Upper lobe of left lung (tissue), 6 donors: ENCODE measurements at regions not wholly inside any gene's neighbourhood (a gene's known extent, or its start where the extent isn't known, plus 50 kb on each side); places are given as distances from the start of the nearest gene placed in this dataset.

Experiments
- ATAC-seq, 2 donors: fragments of 200-7000 bp; cut with Tn5 transposase; one replicate each; pipeline ENCODE4 v1.9.1; 2022; ENCODE audit warnings: mild to moderate bottlenecking in 2 of 2, moderate library complexity in 2 of 2; ENCODE audit not compliant: low FRiP score in 2 of 2
- DNase-seq, 2 donors: peaks; one replicate each; pipeline ENCODE4 v3.0.0-alpha.2; 2019 to 2020
- H3K27ac ChIP-seq, 4 donors: fragments of 200-600 bp; sonication (generic); one replicate each; pipeline ENCODE4 v1.5.1; 2016 to 2019
- H3K27me3 ChIP-seq, 4 donors: fragments of 200-600 bp; sonication (generic); one replicate each; pipeline ENCODE4 v1.5.1; 2017 to 2019
- H3K36me3 ChIP-seq, 4 donors: fragments of 200-600 bp; sonication (generic); one replicate each; pipeline ENCODE4 v1.5.1; 2016 to 2019
- H3K4me1 ChIP-seq, 4 donors: fragments of 200-600 bp; sonication (generic); one replicate each; pipeline ENCODE4 v1.5.1; 2018 to 2019
- H3K4me3 ChIP-seq, 4 donors: fragments of 200-600 bp; sonication (generic); one replicate each; pipeline ENCODE4 v1.5.1; 2017 to 2019; ENCODE audit warnings: mild to moderate bottlenecking in 2 of 4, moderate library complexity in 1 of 4
- H3K9me3 ChIP-seq, 4 donors: fragments of 200-600 bp; sonication (generic); one replicate each; pipeline ENCODE4 v1.5.1; 2018 to 2019
- CTCF ChIP-seq, 6 experiments: fragments of 450-650 bp in 4 of 6; fragments of 200-600 bp in 2 of 6; sonication (generic) in 2 of 6; IDR thresholded peaks; one replicate each; pipeline ENCODE4 v1.5.1; 2016 to 2019; ENCODE audit warnings: antibody characterized with exemption in 6 of 6
- EP300 ChIP-seq, 4 donors: sonication (generic); formaldehyde crosslinking; IDR thresholded peaks; one replicate each; pipeline ENCODE4 v1.5.1; 2017; ENCODE audit warnings: antibody characterized with exemption in 4 of 4, control low read depth in 2 of 4
- POLR2A ChIP-seq, 4 donors: fragments of 450-650 bp; IDR thresholded peaks; one replicate each; pipeline ENCODE4 v1.5.1; 2016 to 2017; ENCODE audit warnings: antibody characterized with exemption in 4 of 4, mild to moderate bottlenecking in 2 of 4
- POLR2AphosphoS5 ChIP-seq, 2 donors: sonication (generic); formaldehyde crosslinking; IDR thresholded peaks; one replicate each; pipeline ENCODE4 v1.5.1; 2017; ENCODE audit warnings: antibody characterized with exemption in 2 of 2
- WGBS, 2 donors: methylation state at CpG; one replicate each; pipeline ENCODE4 v1.1.5; 2017 to 2018; 5-methylcytosine and 5-hydroxymethylcytosine counted together
- donor health status: DM: no; HTN: no; CAD: no; lungs with moderate emphysema.
- donor health status: DM: no; HTN: yes; CAD: no; lungs with severe emphysema.

GRCh38 chr14:62066304-62066703 is 304.1 kb downstream of the SNAPC1 start:
- no peak overlapping the region for H3K27ac ChIP-seq
- ATAC-seq (no peak), DNase-seq (no peak)
- TF ChIP-seq POLR2A (IDR thresholded peaks at IDR 0.05) = no peak
- TF ChIP-seq CTCF (IDR thresholded peaks at IDR 0.05) = no peak
- TF ChIP-seq POLR2AphosphoS5 (IDR thresholded peaks at IDR 0.05) = no peak
- no peak for TF ChIP-seq EP300 (IDR thresholded peaks at IDR 0.05)
- WGBS, 2 donors = 58 to 74% methylated on average over 2 of the region's 2 CpGs
- no peaks in the 10 kb centered on the region for H3K36me3 ChIP-seq
- no peak overlapping the region for H3K4me3 ChIP-seq
- no peaks in the 10 kb centered on the region for H3K27me3 ChIP-seq
- no peaks in the 10 kb centered on the region for H3K9me3 ChIP-seq
- no peaks in the 10 kb centered on the region for H3K4me1 ChIP-seq

GRCh38 chr14:62071039-62071438 is 308.8 kb downstream of the SNAPC1 start:
- 61 to 62% methylated on average over 2 of the region's 2 CpGs for WGBS, 2 donors
- no peak for ATAC-seq
- no peaks in the 10 kb centered on the region for H3K27me3 ChIP-seq

GRCh38 chr14:62076368-62076767 is 314.1 kb downstream of the SNAPC1 start:
- Histone ChIP-seq H3K4me3 (no peak overlapping the region), H3K9me3 (no peaks in the 10 kb centered on the region), H3K4me1 (no peaks in the 10 kb centered on the region), H3K27ac (no peak overlapping the region), H3K36me3 (no peaks in the 10 kb centered on the region), H3K27me3 (no peaks in the 10 kb centered on the region)
- DNase-seq (no peak), ATAC-seq (no peak)
- TF ChIP-seq POLR2A (IDR thresholded peaks at IDR 0.05) (no peak), POLR2AphosphoS5 (IDR thresholded peaks at IDR 0.05) (no peak), EP300 (IDR thresholded peaks at IDR 0.05) (no peak), CTCF (IDR thresholded peaks at IDR 0.05) (no peak)
- 88 to 91% methylated on average over 4 of the region's 4 CpGs for WGBS, 2 donors

More at GRCh38 chr14:62071039-62071438, 308.8 kb downstream of the SNAPC1 start:
- TF ChIP-seq POLR2AphosphoS5 (IDR thresholded peaks at IDR 0.05) (no peak), EP300 (IDR thresholded peaks at IDR 0.05) (no peak), CTCF (IDR thresholded peaks at IDR 0.05) (no peak), POLR2A (IDR thresholded peaks at IDR 0.05) (no peak)
- no peaks in the 10 kb centered on the region for H3K4me1 ChIP-seq
- H3K27ac ChIP-seq = no peak overlapping the region
- no peaks in the 10 kb centered on the region for H3K9me3 ChIP-seq
- DNase-seq = no peak
- H3K36me3 ChIP-seq = no peaks in the 10 kb centered on the region
- H3K4me3 ChIP-seq = no peak overlapping the region

DNA sequence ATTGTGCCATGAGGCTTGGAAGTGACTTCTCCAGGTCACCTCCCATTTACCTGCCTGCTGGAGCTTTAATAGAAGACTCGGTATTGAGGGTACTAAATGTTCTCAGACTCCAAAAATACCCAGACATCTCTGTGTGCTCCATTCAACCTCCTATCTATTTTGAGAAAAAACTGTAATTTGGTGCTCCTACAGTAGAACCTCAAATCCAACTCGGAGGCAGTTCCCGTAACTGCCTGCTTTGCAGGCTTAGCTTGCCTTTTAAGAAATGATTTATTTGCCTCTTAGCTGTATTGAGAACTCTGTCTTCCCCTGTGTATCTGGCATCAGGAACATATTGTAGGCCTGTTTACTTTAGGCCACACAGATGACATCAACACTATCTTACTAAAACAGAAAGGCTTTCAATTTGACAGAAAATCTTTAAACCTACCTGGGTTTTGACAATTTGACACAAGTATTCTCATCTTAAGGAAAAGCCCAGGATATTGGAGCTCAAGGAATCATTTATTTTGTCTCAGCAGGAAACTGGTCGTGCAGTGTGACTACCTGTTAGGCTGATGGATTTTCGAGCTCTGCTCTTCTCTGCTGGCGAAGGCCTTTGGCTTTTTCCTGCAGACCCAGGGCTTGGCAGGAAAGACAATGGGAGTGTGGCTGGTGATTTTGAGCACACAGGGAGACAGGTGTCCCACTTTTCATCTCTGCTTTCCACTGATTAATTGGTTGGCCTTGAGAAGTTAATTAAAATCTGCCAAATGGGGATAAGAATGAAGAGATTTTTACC is 314.8 kb downstream of the SNAPC1 start:
- ATAC-seq (no peak), DNase-seq (no peak)
- H3K36me3 ChIP-seq = no peaks in the 10 kb centered on the region
- 67 to 87% methylated on average over 6 of the region's 6 CpGs for WGBS, 2 donors
- H3K27ac ChIP-seq = no peak overlapping the region
- no peaks in the 10 kb centered on the region for H3K27me3 ChIP-seq
- H3K4me3 ChIP-seq = no peak overlapping the region
- H3K4me1 ChIP-seq = no peaks in the 10 kb centered on the region
- H3K9me3 ChIP-seq = no peaks in the 10 kb centered on the region
- TF ChIP-seq EP300 (IDR thresholded peaks at IDR 0.05) = no peak

DNA sequence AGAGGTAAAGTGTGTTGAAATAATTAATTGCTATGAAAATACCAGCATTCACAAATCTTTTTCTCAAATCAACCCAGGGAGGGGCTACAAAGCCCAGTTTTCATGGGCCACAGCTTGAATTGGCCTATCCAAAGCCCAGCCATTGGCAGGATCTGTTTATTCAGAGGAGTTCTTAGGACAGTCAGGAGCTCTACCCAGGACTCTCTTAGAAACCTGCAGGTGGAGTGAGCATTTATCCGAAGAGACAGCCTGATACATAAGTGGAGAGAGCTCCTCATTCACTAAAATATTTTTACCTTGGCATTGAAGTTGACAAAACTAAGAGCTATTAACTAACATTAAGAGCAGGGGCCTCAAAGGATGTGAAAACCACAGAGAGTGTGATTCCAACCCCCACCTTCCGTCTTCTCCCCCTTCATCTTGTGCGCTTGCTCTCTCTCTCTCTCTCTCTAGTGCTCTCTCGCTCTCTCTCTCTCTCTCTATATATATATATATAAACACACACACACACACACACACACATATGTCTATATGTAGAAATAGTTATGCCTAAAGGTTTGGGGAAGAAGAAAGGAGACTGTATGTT is 315.5 kb downstream of the SNAPC1 start:
- no peaks in the 10 kb centered on the region for H3K4me1 ChIP-seq
- no peaks in the 10 kb centered on the region for H3K36me3 ChIP-seq
- WGBS, 2 donors = 53 to 79% methylated on average over 4 of the region's 4 CpGs
- H3K27ac ChIP-seq = no peak overlapping the region
- no peaks in the 10 kb centered on the region for H3K27me3 ChIP-seq
- DNase-seq (no peak), ATAC-seq (no peak)
- TF ChIP-seq POLR2A (IDR thresholded peaks at IDR 0.05) (no peak), CTCF (IDR thresholded peaks at IDR 0.05) (no peak), EP300 (IDR thresholded peaks at IDR 0.05) (no peak), POLR2AphosphoS5 (IDR thresholded peaks at IDR 0.05) (no peak)
- H3K9me3 ChIP-seq = no peaks in the 10 kb centered on the region
- H3K4me3 ChIP-seq = no peak overlapping the region
